Prostate gland (tissue), 2 donors: ENCODE measurements at regions not wholly inside any gene's neighbourhood (a gene's known extent, or its start where the extent isn't known, plus 50 kb on each side); places are given as distances from the start of the nearest gene placed in this dataset.

Source experiments
- DNase-seq: peaks from one replicate; pipeline ENCODE4 v3.0.0-alpha.2; 2019; ENCODE audit warnings: low spot score
- H3K27ac ChIP-seq, 2 donors: fragments of 200-600 bp; sonication (generic); 2 replicates each; pipeline ENCODE4 v1.5.1; 2017 to 2019
- H3K27me3 ChIP-seq: fragments of 200-600 bp; sonication (generic); replicated peaks from 2 replicates; pipeline ENCODE4 v1.5.1; 2019; ENCODE audit not compliant: insufficient read depth
- H3K36me3 ChIP-seq, 2 donors: fragments of 200-600 bp; sonication (generic); 1 replicate in 1 of 2; 2 replicates in 1 of 2; pipeline versions ENCODE4 v1.5.1 to v1.8.1; 2017 to 2019
- H3K4me1 ChIP-seq: fragments of 200-600 bp; sonication (generic); replicated peaks from 2 replicates; pipeline ENCODE4 v1.5.1; 2019
- H3K4me3 ChIP-seq, 2 donors: fragments of 200-600 bp; sonication (generic); 2 replicates each; pipeline ENCODE4 v1.5.1; 2017 to 2019
- H3K9me3 ChIP-seq: fragments of 200-600 bp; sonication (generic); 2 replicates; pipeline ENCODE4 v1.5.1; 2017
- CTCF ChIP-seq, 4 experiments: fragments of 200-600 bp in 2 of 4; fragments of 450-650 bp in 2 of 4; sonication (generic) in 2 of 4; IDR thresholded peaks; 1 replicate in 3 of 4; 2 replicates in 1 of 4; pipeline ENCODE4 v1.5.1; 2016 to 2019; ENCODE audit warnings: antibody characterized with exemption in 4 of 4, mild to moderate bottlenecking in 2 of 4, moderate library complexity in 2 of 4
- POLR2A ChIP-seq: fragments of 450-650 bp; IDR thresholded peaks from one replicate; pipeline ENCODE4 v1.6.1; 2016; ENCODE audit warnings: antibody characterized with exemption, mild to moderate bottlenecking
- POLR2AphosphoS5 ChIP-seq: sonication (generic); formaldehyde crosslinking; IDR thresholded peaks from one replicate; pipeline ENCODE4 v1.6.1; 2017; ENCODE audit warnings: antibody characterized with exemption
- WGBS: methylation state at CpG from one replicate; pipeline ENCODE4 v1.1.5; 2018; 5-methylcytosine and 5-hydroxymethylcytosine counted together
- intact Hi-C: fragments of 100-400 bp; cut with DNase I; formaldehyde crosslinking; loops from one replicate; pipeline ENCODE4 v1.14.2; 2022

GRCh38 chr20:6388671-6389197, 265.9 kb upstream of the FERMT1 start:
- H3K4me1 ChIP-seq = no peaks in the 10 kb centered on the region
- intact Hi-C loops = no loop called here
- no peaks in the 10 kb centered on the region for H3K27me3 ChIP-seq
- no peak overlapping the region for H3K4me3 ChIP-seq
- no peak overlapping the region for H3K27ac ChIP-seq
- TF ChIP-seq POLR2A (no peak), CTCF (IDR thresholded peaks at IDR 0.05) (no peak), POLR2AphosphoS5 (no peak)
- H3K9me3 ChIP-seq = no peaks in the 10 kb centered on the region
- no peak for DNase-seq
- 82% methylated on average over 4 of the region's 4 CpGs for WGBS
- H3K36me3 ChIP-seq = no peaks in the 10 kb centered on the region

- no peaks in the 10 kb centered on the region for H3K27me3 ChIP-seq
Observed at GRCh38 chr20:6384956-6385486, 262.2 kb upstream of the FERMT1 start.

GRCh38 chr20:6384380-6384779, 261.6 kb upstream of the FERMT1 start:
- H3K9me3 ChIP-seq = no peaks in the 10 kb centered on the region
- DNase-seq = no peak
- no peak overlapping the region for H3K27ac ChIP-seq
- WGBS = 75% methylated on average over 4 of the region's 4 CpGs
- no peak for TF ChIP-seq POLR2AphosphoS5
- TF ChIP-seq CTCF (IDR thresholded peaks at IDR 0.05) = no peak
- TF ChIP-seq POLR2A = no peak
- H3K4me1 ChIP-seq = no peaks in the 10 kb centered on the region
- no peak overlapping the region for H3K4me3 ChIP-seq
- intact Hi-C loops = no loop called here
- H3K27me3 ChIP-seq = no peaks in the 10 kb centered on the region
- H3K36me3 ChIP-seq = no peaks in the 10 kb centered on the region

More at GRCh38 chr20:6384956-6385486, 262.2 kb upstream of the FERMT1 start:
- no peaks in the 10 kb centered on the region for H3K36me3 ChIP-seq
- H3K4me3 ChIP-seq = no peak overlapping the region
- no peak for DNase-seq
- TF ChIP-seq CTCF (IDR thresholded peaks at IDR 0.05) = no peak
- TF ChIP-seq POLR2A = no peak
- no peak for TF ChIP-seq POLR2AphosphoS5
- WGBS = 85% methylated on average over 2 of the region's 2 CpGs
- no peaks in the 10 kb centered on the region for H3K4me1 ChIP-seq
- H3K9me3 ChIP-seq = no peaks in the 10 kb centered on the region
- H3K27ac ChIP-seq = no peak overlapping the region
- intact Hi-C loops = no loop called here

- no peak for DNase-seq
- WGBS = 67% methylated on average over 4 of the region's 4 CpGs
Observed at GRCh38 chr20:6381887-6382286, 259.1 kb upstream of the FERMT1 start.

More at GRCh38 chr20:6381887-6382286, 259.1 kb upstream of the FERMT1 start:
- intact Hi-C loops = no loop called here
- H3K9me3 ChIP-seq = no peaks in the 10 kb centered on the region
- no peak overlapping the region for H3K4me3 ChIP-seq
- no peaks in the 10 kb centered on the region for H3K4me1 ChIP-seq
- H3K36me3 ChIP-seq = no peaks in the 10 kb centered on the region
- no peak for TF ChIP-seq CTCF (IDR thresholded peaks at IDR 0.05)
- no peak for TF ChIP-seq POLR2A
- no peak for TF ChIP-seq POLR2AphosphoS5
- no peak overlapping the region for H3K27ac ChIP-seq
- no peaks in the 10 kb centered on the region for H3K27me3 ChIP-seq
